ENCODE measurements at regions not wholly inside any gene's neighbourhood (a gene's known extent, or its start where the extent isn't known, plus 50 kb on each side); places are given as distances from the start of the nearest gene placed in this dataset.
"Not testable (repeated sequence)": the region's sequence is repeated elsewhere in the genome, so short reads cannot be mapped to it uniquely, and the experiment has no call there.

- no peak for TF ChIP-seq CTCF (conservative IDR thresholded peaks at IDR 0.05; ENCODE audit: control insufficient read depth, insufficient read depth, low read depth, low read length)
- H3K4me3 ChIP-seq (ENCODE audit: control insufficient read depth, low read depth, low read length) = no peak overlapping the region
- DNase-seq (ENCODE audit: low read depth) = no peak
Measured at GRCh38 chr12:23277831-23278230, 652.9 kb downstream of the ETNK1 start.

GRCh38 chr12:23281295-23281694, 656.3 kb downstream of the ETNK1 start:
- no peak for TF ChIP-seq CTCF (conservative IDR thresholded peaks at IDR 0.05; ENCODE audit: control insufficient read depth, insufficient read depth, low read depth, low read length)
- DNase-seq (ENCODE audit: low read depth) = no peak
- no peak overlapping the region for H3K4me3 ChIP-seq (ENCODE audit: control insufficient read depth, low read depth, low read length)

- TF ChIP-seq CTCF (conservative IDR thresholded peaks at IDR 0.05; ENCODE audit: control insufficient read depth, insufficient read depth, low read depth, low read length) = no peak
- DNase-seq (ENCODE audit: low read depth) = no peak
Measured at GRCh38 chr12:23282701-23283100, 657.7 kb downstream of the ETNK1 start.

GRCh38 chr12:23285764-23286530, 661.0 kb downstream of the ETNK1 start:
- not testable (repeated sequence) for DNase-seq (ENCODE audit: low read depth); H3K4me3 ChIP-seq (ENCODE audit: control insufficient read depth, low read depth, low read length)

More at GRCh38 chr12:23282701-23283100, 657.7 kb downstream of the ETNK1 start:
- no peak overlapping the region for H3K4me3 ChIP-seq (ENCODE audit: control insufficient read depth, low read depth, low read length)

- no peak for TF ChIP-seq CTCF (conservative IDR thresholded peaks at IDR 0.05; ENCODE audit: control insufficient read depth, insufficient read depth, low read depth, low read length)
- DNase-seq (ENCODE audit: low read depth) = no peak
- H3K4me3 ChIP-seq (ENCODE audit: control insufficient read depth, low read depth, low read length) = no peak overlapping the region
Measured at GRCh38 chr12:23290627-23291330, 658.7 kb downstream of the SOX5 start.

- no peak overlapping the region for H3K4me3 ChIP-seq (ENCODE audit: control insufficient read depth, low read depth, low read length)
- no peak for DNase-seq (ENCODE audit: low read depth)
Measured at GRCh38 chr12:23303220-23303619, 646.2 kb downstream of the SOX5 start.

More at GRCh38 chr12:23303220-23303619, 646.2 kb downstream of the SOX5 start:
- TF ChIP-seq CTCF (conservative IDR thresholded peaks at IDR 0.05; ENCODE audit: control insufficient read depth, insufficient read depth, low read depth, low read length) = no peak

All from fibroblast of mammary gland (primary cell).